KMS-11 (cell line): ENCODE measurements at regions not wholly inside any gene's neighbourhood (a gene's known extent, or its start where the extent isn't known, plus 50 kb on each side); places are given as distances from the start of the nearest gene placed in this dataset.

Experiments used
- H2AFZ ChIP-seq: fragments of 200-600 bp; sonication (generic); 2 replicates; pipeline ENCODE4 v1.6.1; 2016; ENCODE audit warnings: antibody characterized with exemption, mixed run types, low read depth
- H3K27ac ChIP-seq: fragments of 200-600 bp; sonication (generic); 2 replicates; pipeline ENCODE4 v1.6.1; 2016; ENCODE audit warnings: mild to moderate bottlenecking, mixed run types
- H3K27me3 ChIP-seq: fragments of 200-600 bp; sonication (generic); 2 replicates; pipeline ENCODE4 v1.6.1; 2017; ENCODE audit warnings: mild to moderate bottlenecking, low read depth, mixed run types, moderate library complexity; ENCODE audit not compliant: insufficient read depth
- H3K36me3 ChIP-seq: fragments of 200-600 bp; sonication (generic); 2 replicates; pipeline ENCODE4 v1.6.1; 2017; ENCODE audit warnings: mild to moderate bottlenecking, mixed run types; ENCODE audit not compliant: insufficient read depth
- H3K4me1 ChIP-seq: fragments of 200-600 bp; sonication (generic); 2 replicates; pipeline ENCODE4 v1.6.1; 2016; ENCODE audit warnings: mild to moderate bottlenecking, low read depth, mixed run types; ENCODE audit not compliant: poor library complexity, severe bottlenecking
- H3K4me2 ChIP-seq: fragments of 200-600 bp; sonication (generic); 2 replicates; pipeline ENCODE4 v1.7.0; 2016; ENCODE audit warnings: mild to moderate bottlenecking, mixed run types
- H3K4me3 ChIP-seq: fragments of 200-600 bp; sonication (generic); IDR thresholded peaks from 2 replicates; pipeline ENCODE4 v1.6.1; 2017; ENCODE audit warnings: low read depth, low read length, mixed read lengths; ENCODE audit not compliant: insufficient read depth
- H3K79me2 ChIP-seq: fragments of 200-600 bp; sonication (generic); 2 replicates; pipeline ENCODE4 v1.6.1; 2016; ENCODE audit warnings: low read depth, mixed run types; ENCODE audit not compliant: insufficient read depth
- H3K9ac ChIP-seq: fragments of 200-600 bp; sonication (generic); 2 replicates; pipeline ENCODE4 v1.6.1; 2016; ENCODE audit warnings: mild to moderate bottlenecking, mixed run types
- H4K20me1 ChIP-seq: fragments of 200-600 bp; sonication (generic); 2 replicates; pipeline ENCODE4 v1.6.1; 2016; ENCODE audit warnings: mild to moderate bottlenecking, mixed run types; ENCODE audit not compliant: insufficient read depth
- TF ChIP-seq, protein P1 (sequence below): fragments of 200-600 bp; sonication (generic); conservative IDR thresholded peaks from 2 replicates; pipeline ENCODE4 v1.6.1; 2017; ENCODE audit warnings: low read depth, mild to moderate bottlenecking, antibody characterized with exemption, low read length, moderate library complexity, mixed read lengths

- TF ChIP-seq, protein P1, sequence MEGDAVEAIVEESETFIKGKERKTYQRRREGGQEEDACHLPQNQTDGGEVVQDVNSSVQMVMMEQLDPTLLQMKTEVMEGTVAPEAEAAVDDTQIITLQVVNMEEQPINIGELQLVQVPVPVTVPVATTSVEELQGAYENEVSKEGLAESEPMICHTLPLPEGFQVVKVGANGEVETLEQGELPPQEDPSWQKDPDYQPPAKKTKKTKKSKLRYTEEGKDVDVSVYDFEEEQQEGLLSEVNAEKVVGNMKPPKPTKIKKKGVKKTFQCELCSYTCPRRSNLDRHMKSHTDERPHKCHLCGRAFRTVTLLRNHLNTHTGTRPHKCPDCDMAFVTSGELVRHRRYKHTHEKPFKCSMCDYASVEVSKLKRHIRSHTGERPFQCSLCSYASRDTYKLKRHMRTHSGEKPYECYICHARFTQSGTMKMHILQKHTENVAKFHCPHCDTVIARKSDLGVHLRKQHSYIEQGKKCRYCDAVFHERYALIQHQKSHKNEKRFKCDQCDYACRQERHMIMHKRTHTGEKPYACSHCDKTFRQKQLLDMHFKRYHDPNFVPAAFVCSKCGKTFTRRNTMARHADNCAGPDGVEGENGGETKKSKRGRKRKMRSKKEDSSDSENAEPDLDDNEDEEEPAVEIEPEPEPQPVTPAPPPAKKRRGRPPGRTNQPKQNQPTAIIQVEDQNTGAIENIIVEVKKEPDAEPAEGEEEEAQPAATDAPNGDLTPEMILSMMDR: no peak
- no peaks in the 10 kb centered on the region for H3K36me3 ChIP-seq
- H3K9ac ChIP-seq: no peak overlapping the region
- H3K4me1 ChIP-seq: no peaks in the 10 kb centered on the region
- no peak overlapping the region for H3K4me2 ChIP-seq
- H3K27me3 ChIP-seq: no peaks in the 10 kb centered on the region
- H3K27ac ChIP-seq: no peak overlapping the region
- H2AFZ ChIP-seq: no peak overlapping the region
- H3K79me2 ChIP-seq: no peaks in the 10 kb centered on the region
- no peak overlapping the region for H3K4me3 ChIP-seq
- H4K20me1 ChIP-seq: no peaks in the 10 kb centered on the region
These were observed 55.5 kb downstream of the MARCHF4 start for GRCh38 chr2:216316743-216317142.

GRCh38 chr2:216315802-216316603, 56.3 kb downstream of the MARCHF4 start:
- Histone ChIP-seq H3K4me1 (no peaks in the 10 kb centered on the region), H3K4me3 (no peak overlapping the region), H2AFZ (no peak overlapping the region), H3K4me2 (no peak overlapping the region), H3K27me3 (no peaks in the 10 kb centered on the region), H4K20me1 (no peaks in the 10 kb centered on the region), H3K36me3 (no peaks in the 10 kb centered on the region), H3K79me2 (no peaks in the 10 kb centered on the region), H3K9ac (no peak overlapping the region), H3K27ac (no peak overlapping the region)
- TF ChIP-seq, protein P1: no peak

GRCh38 chr2:216312441-216312840, 59.8 kb downstream of the MARCHF4 start:
- H3K4me1 ChIP-seq: no peaks in the 10 kb centered on the region
- no peak overlapping the region for H3K9ac ChIP-seq
- H3K36me3 ChIP-seq: no peaks in the 10 kb centered on the region
- no peak overlapping the region for H3K27ac ChIP-seq
- no peaks in the 10 kb centered on the region for H3K27me3 ChIP-seq
- no peak overlapping the region for H2AFZ ChIP-seq
- no peaks in the 10 kb centered on the region for H3K79me2 ChIP-seq
- no peak overlapping the region for H3K4me3 ChIP-seq
- no peak overlapping the region for H3K4me2 ChIP-seq
- no peaks in the 10 kb centered on the region for H4K20me1 ChIP-seq
- TF ChIP-seq, protein P1: no peak

DNA sequence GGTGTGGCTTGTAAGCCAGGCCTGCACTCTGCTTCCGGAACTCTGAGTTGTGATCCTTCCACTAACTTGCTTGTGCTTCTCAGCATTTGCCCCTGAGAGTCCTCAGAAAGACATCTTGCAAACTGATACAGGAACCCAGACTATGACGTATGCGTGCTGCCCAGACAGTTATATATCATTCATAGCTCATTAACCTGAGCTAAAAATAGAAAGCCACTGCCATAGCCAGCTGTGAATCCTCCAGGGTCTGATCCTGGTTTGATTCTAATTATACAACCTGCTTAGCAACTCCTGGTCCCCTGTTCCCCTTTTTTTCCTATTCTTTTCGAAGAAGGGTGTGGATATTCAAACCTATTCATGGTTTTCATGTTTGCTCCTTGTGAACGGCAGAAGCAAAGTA, 63.7 kb downstream of the MARCHF4 start:
- Histone ChIP-seq H3K36me3 (no peaks in the 10 kb centered on the region), H3K4me2 (no peak overlapping the region), H2AFZ (no peak overlapping the region), H4K20me1 (no peaks in the 10 kb centered on the region), H3K9ac (no peak overlapping the region), H3K27ac (no peak overlapping the region), H3K27me3 (no peaks in the 10 kb centered on the region), H3K79me2 (no peaks in the 10 kb centered on the region), H3K4me3 (no peak overlapping the region), H3K4me1 (no peaks in the 10 kb centered on the region)
- TF ChIP-seq, protein P1: no peak
